ENCODE measurements at regions not wholly inside any gene's neighbourhood (a gene's known extent, or its start where the extent isn't known, plus 50 kb on each side); places are given as distances from the start of the nearest gene placed in this dataset.
"Not testable (repeated sequence)": the region's sequence is repeated elsewhere in the genome, so short reads cannot be mapped to it uniquely, and the experiment has no call there.

DNA sequence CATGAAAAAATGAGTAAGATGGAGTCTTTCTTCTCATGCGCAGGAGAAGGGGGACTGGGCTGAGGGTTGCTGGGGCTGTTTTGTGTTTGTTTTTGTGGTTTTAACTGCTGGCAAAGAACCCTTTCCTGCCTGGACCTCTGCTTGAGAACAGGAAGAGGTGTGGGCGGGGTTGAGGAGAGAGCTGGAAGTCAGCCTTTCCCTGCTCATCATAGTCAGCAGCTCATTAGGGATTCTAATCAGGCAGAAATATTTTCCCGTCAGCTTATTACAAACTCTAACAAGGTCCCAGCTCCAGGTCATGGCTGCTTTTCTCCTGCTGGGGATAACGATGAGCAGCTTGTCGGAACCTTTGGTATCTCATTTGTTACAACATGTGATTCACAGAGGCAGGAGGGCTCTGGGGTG is 185.0 kb upstream of the NRXN3 start:
- in situ Hi-C loops (cut with HindIII; ENCODE audit: low sequenced_read_pairs): no loop called here

GRCh38 chr14:77986773-77987172 is 183.4 kb upstream of the NRXN3 start:
- in situ Hi-C loops (cut with HindIII; ENCODE audit: low sequenced_read_pairs): no loop called here

GRCh38 chr14:77988096-77988870 is 181.9 kb upstream of the NRXN3 start:
- in situ Hi-C loops (cut with HindIII; ENCODE audit: low sequenced_read_pairs): no loop called here

- in situ Hi-C loops (cut with HindIII; ENCODE audit: low sequenced_read_pairs): no loop called here
These were observed 181.2 kb upstream of the NRXN3 start for GRCh38 chr14:77988970-77989369.

GRCh38 chr14:77989441-77989991 is 180.7 kb upstream of the NRXN3 start:
- in situ Hi-C loops (cut with HindIII; ENCODE audit: low sequenced_read_pairs): no loop called here

DNA sequence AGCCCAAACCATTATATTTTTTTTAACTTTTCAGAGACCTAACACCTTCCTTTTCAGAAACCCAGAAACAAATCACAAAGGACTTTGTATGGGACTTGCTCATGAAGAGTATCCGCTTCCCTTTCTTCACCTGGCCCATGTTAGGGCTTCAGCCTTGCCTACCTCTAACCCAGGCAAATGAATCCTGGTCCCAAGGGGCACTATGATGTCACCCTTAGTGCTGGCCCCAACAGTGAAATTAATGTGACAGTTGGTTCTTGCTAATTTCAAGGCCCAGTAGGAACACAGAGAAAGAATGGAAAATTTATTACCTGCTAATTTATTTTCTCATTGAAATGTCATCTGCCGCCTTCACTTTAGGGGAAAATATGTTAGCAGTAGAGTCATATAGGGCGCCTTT is 179.8 kb upstream of the NRXN3 start:
- in situ Hi-C loops (cut with HindIII; ENCODE audit: low sequenced_read_pairs): no loop called here

DNA sequence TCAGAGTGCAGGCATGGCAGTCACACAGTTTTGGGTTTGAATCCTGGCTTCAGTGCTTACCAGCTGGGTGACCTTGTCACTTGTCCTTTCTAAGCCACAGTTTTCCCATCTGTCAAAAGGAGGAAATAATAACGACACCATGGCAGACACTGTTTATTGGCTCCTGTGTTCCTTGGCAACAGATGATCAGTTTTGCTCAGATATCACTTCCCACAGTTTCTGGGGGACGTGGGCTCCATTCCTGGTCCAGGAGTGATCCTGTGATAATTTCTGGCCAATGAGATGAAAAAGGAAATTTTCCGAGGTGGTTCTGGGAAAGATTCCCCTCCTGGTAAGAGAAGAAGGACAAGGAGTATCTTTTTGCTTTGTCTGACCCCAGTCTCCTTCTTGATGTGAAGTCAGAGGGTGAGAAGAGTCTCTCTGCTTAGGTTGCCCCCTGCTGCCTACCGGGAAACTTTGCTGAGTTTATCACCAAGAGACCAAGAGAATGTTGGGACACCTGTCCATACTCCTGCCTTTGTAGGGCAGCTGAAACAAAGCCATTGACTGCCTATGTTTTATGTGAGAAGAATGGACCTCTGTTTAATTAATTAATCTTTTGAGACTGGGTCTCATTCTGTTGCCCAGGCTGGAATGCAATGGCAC is 178.9 kb upstream of the NRXN3 start:
- in situ Hi-C loops (cut with HindIII; ENCODE audit: low sequenced_read_pairs): no loop called here

DNA sequence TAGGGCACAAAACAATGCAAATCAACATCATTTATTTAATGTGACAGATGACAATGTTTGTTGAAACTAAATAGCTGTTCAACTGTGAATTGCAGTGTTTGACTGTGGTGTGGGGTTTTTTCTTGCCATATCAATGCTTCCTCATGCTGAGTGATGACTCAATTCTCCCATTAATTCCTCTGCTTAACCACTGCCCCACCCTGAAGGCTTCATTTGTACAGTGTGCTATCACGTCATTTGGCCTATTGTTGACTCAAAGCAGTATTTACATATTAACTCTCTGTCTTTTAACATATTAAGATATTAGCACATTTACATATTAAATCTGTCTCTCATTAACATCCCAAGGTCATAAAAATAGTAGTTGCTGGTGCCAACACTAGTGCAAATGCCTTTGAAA is 164.8 kb upstream of the NRXN3 start:
- in situ Hi-C loops (cut with HindIII; ENCODE audit: low sequenced_read_pairs): no loop called here

GRCh38 chr14:78007160-78007559 is 163.0 kb upstream of the NRXN3 start:
- in situ Hi-C loops (cut with HindIII; ENCODE audit: low sequenced_read_pairs): no loop called here

DNA sequence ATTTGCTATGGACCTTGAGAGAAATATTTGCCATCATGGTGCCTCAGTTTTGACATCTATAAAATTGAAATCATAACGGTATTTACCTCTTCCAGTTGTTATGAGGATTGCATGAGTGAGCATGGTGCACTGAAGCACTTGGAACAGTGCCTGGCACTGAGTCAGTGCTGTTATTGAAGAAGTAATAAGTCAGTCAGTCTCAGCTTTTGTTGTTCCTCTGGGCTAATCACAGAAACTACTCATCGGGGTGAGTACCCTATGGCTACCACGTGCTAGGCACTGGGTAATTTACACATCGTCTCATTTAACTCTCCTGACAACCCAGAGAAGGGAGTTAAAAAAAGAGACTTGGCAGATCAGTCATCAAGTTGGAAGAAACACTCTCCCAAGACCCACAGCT is 159.5 kb upstream of the NRXN3 start:
- in situ Hi-C loops (cut with HindIII; ENCODE audit: low sequenced_read_pairs): no loop called here

- in situ Hi-C loops (cut with HindIII; ENCODE audit: low sequenced_read_pairs): not testable (repeated sequence)
These were observed 156.3 kb upstream of the NRXN3 start for GRCh38 chr14:78013911-78014310.

- in situ Hi-C loops (cut with HindIII; ENCODE audit: low sequenced_read_pairs): no loop called here
These were observed 153.6 kb upstream of the NRXN3 start for GRCh38 chr14:78016532-78016931.

GRCh38 chr14:78018283-78018682 is 151.9 kb upstream of the NRXN3 start:
- in situ Hi-C loops (cut with HindIII; ENCODE audit: low sequenced_read_pairs): no loop called here

DNA sequence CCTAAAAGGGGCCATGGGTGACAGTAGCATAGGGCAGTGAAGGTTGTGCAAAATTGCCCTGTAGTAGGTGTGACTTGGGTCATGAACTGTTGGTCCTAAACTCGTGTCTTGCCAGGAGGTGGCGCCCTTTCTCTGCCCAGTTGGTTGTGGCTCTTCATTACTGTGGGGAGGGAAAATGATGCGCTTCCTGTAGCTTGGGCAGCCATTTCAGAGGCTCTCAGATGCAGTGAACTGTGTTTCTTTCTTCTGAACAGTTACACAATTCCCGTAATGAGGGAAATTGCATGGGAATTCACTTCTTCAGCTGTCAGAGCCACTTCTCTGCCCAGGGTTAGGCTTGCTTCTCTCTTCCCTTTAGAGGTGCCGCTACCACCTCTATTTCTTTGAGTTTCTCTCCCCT is 148.1 kb upstream of the NRXN3 start:
- in situ Hi-C loops (cut with HindIII; ENCODE audit: low sequenced_read_pairs): no loop called here

DNA sequence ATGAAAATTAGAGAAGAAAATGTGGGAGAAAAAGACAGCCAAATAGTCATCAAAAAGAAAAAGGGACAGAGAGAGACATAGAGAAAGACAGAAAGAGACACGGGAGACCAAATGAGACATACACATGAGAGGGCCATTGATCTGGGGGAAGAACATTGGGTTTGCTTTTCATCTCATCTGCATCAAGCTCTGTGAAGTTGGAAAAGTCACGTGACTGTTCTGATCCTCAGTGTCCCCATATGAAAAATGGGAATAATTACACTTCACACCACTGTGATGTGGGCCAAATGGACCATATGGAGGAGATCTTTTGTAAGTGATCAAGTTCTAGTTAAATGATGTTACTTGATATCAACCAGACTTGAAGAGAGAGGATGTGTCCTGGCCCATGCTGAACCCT is 147.1 kb upstream of the NRXN3 start:
- in situ Hi-C loops (cut with HindIII; ENCODE audit: low sequenced_read_pairs): no loop called here

GRCh38 chr14:78028471-78028870 is 141.7 kb upstream of the NRXN3 start:
- in situ Hi-C loops (cut with HindIII; ENCODE audit: low sequenced_read_pairs): no loop called here

DNA sequence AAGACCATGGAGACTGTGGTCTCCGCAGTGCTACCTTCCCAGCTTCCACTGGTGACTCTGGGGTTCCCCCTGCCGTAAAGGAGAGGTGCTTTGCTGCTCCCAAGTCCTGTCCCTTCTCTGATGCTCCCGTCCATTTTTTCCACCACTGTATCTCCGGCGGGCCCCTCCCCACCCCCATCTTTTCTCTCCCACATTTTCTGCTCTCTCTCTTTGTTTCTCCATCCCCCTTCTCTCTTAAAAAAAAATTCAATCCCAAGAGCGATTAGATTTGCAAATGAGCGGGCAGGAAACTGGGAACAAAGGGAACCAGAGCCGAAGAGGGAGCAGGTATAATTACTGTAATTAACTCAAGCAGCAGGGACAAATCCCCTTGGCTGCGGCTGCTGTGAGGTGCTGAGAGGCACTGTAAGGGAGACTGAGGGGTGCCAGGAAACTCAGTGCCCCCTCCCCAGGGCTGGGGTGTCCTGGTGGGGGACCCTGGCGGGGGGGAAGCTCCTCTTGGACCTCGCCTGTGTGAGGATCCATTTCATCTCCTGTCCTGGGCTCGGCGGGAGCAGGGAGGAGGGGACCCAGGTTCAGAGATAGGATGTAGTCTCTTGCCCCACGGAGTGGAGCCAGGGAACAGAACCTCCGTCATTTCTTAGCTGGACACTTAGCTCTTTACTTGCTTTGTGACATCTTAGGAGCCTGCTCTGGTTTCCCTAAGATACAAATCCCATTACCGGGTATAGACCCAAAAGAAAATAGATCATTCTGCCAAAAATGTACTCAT is 140.4 kb upstream of the NRXN3 start:
- in situ Hi-C loops (cut with HindIII; ENCODE audit: low sequenced_read_pairs): no loop called here

GRCh38 chr14:78043349-78043748 is 126.8 kb upstream of the NRXN3 start:
- in situ Hi-C loops (cut with HindIII; ENCODE audit: low sequenced_read_pairs): no loop called here

DNA sequence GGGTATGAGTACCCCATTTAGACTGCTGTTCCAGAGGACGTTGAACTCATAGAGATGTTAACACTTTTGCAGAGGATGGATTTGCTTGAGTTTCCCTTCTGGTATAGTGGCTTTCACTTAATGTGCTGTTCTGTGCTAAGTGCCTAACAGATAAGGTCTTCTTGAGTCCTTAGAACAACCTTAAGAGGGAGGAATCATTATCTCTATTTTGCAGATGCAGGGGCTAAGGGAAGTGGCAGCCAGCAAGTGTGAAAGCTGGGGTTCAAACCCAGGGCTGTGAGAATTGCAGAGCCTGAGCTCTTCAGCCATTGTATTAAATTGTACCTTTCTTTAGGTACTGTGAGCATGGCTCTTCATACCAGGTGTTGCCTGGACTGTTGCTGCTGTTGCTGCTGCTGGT is 122.1 kb upstream of the NRXN3 start:
- in situ Hi-C loops (cut with HindIII; ENCODE audit: low sequenced_read_pairs): no loop called here

DNA sequence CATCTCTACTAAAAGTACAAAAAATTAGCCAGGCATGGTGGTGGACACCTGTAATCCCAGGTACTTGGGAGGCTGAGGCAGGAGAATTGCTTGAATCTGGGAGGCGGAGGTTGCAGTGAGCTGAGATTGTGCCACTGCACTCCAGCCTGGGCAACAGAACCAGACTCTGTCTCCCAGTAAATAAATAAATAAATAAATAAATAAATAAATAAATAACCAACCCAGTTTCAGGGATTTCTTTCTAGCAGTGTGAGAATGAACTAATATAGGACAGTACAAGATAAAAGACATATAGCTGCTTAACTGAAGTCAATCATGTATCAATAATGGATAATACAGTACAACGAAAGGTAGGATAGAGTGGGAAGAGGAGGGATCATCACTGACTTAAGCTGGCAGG is 113.3 kb upstream of the NRXN3 start:
- in situ Hi-C loops (cut with HindIII; ENCODE audit: low sequenced_read_pairs): loop anchor here (5.0 kb wide), 1 partner anchor 90 kb away; no protein-coding TSS in a partner anchor

- in situ Hi-C loops (cut with HindIII; ENCODE audit: low sequenced_read_pairs): no loop called here
These were observed 99.8 kb upstream of the NRXN3 start for GRCh38 chr14:78070344-78070743.
